ENCODE measurements at regions not wholly inside any gene's neighbourhood (a gene's known extent, or its start where the extent isn't known, plus 50 kb on each side); places are given as distances from the start of the nearest gene placed in this dataset.

DNA sequence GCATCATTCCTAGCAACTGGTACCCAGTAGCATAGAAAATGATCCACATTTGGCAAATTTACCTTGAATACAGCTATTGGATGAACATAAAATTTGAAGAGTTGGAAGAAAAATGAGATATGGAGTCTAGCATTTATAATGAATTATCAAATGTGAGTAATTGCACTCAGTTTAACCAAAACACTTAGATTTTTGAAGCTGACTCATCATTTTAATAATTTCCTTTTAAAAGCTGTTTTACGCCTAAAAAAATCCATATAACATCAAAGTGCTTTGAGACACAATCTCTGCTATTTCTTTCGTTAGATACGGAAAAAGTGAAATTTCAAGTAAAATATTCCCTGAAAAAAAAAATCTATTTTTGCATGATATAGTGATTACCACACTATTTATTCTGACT, 767.4 kb downstream of the ROBO2 start:
- no peak for DNase-seq
- no peak overlapping the region for H3K27ac ChIP-seq
- no peak for TF ChIP-seq POLR2A (IDR thresholded peaks at IDR 0.05)
- TF ChIP-seq CTCF (IDR thresholded peaks at IDR 0.05): no peak
- intact Hi-C loops (cut with DNase I; ENCODE audit: low total_unique reads): no loop called here
- no peaks in the 10 kb centered on the region for H3K36me3 ChIP-seq (ENCODE audit: low read depth, missing control alignments)
- H3K27me3 ChIP-seq: no peaks in the 10 kb centered on the region
- no peaks in the 10 kb centered on the region for H3K4me1 ChIP-seq
- no peaks in the 10 kb centered on the region for H3K9me3 ChIP-seq
- no peak overlapping the region for H3K4me3 ChIP-seq
- 94 to 97% methylated on average over 3 of the region's 3 CpGs for WGBS, 2 donors

GRCh38 chr3:77814845-77815244, 774.9 kb downstream of the ROBO2 start:
- H3K36me3 ChIP-seq (ENCODE audit: low read depth, missing control alignments): no peaks in the 10 kb centered on the region
- DNase-seq: no peak
- H3K4me3 ChIP-seq: no peak overlapping the region
- H3K27me3 ChIP-seq: no peaks in the 10 kb centered on the region
- no peak for TF ChIP-seq CTCF (IDR thresholded peaks at IDR 0.05)
- no peak for TF ChIP-seq POLR2A (IDR thresholded peaks at IDR 0.05)
- no peaks in the 10 kb centered on the region for H3K9me3 ChIP-seq
- no peaks in the 10 kb centered on the region for H3K4me1 ChIP-seq
- no peak overlapping the region for H3K27ac ChIP-seq
- intact Hi-C loops (cut with DNase I; ENCODE audit: low total_unique reads): no loop called here

- no peaks in the 10 kb centered on the region for H3K36me3 ChIP-seq (ENCODE audit: low read depth, missing control alignments)
- TF ChIP-seq POLR2A (IDR thresholded peaks at IDR 0.05) (no peak), CTCF (IDR thresholded peaks at IDR 0.05) (no peak)
- no peak overlapping the region for H3K4me3 ChIP-seq
- 73 to 86% methylated on average over 2 of the region's 2 CpGs for WGBS, 2 donors
- intact Hi-C loops (cut with DNase I; ENCODE audit: low total_unique reads): no loop called here
- H3K27ac ChIP-seq: no peak overlapping the region
- no peaks in the 10 kb centered on the region for H3K9me3 ChIP-seq
- no peaks in the 10 kb centered on the region for H3K4me1 ChIP-seq
- no peaks in the 10 kb centered on the region for H3K27me3 ChIP-seq
- no peak for DNase-seq
Observed at GRCh38 chr3:77815467-77815866, 775.6 kb downstream of the ROBO2 start.

DNA sequence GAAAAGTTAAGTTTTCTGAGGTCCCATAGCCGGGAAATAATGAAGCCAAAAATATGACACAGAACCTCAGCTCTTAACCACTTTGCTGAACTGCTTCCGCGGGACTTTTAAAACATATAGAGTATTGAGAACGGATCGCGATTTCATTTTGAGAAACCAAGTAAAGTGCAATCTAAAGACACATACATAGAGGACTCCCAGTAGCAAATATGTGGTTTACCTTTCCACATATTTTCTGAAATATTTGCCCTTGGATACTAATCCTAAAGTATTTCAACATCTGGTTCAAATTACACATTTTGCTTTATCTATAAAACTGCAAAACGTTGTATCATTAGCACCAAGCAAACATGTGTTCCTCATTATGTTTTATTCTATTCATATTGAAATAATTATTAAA, 776.5 kb downstream of the ROBO2 start:
- 52 to 54% methylated on average over 7 of the region's 7 CpGs for WGBS, 2 donors
- no peak overlapping the region for H3K4me3 ChIP-seq

More for the DNA sequence above, 776.5 kb downstream of the ROBO2 start:
- Histone ChIP-seq H3K27ac (no peak overlapping the region), H3K9me3 (no peaks in the 10 kb centered on the region), H3K27me3 (no peaks in the 10 kb centered on the region), H3K36me3 (ENCODE audit: low read depth, missing control alignments) (no peaks in the 10 kb centered on the region), H3K4me1 (no peaks in the 10 kb centered on the region)
- DNase-seq: no peak
- no peak for TF ChIP-seq CTCF (IDR thresholded peaks at IDR 0.05)
- no peak for TF ChIP-seq POLR2A (IDR thresholded peaks at IDR 0.05)
- intact Hi-C loops (cut with DNase I; ENCODE audit: low total_unique reads): no loop called here

All from testis (tissue), 2 donors.